ENCODE measurements at regions not wholly inside any gene's neighbourhood (a gene's known extent, or its start where the extent isn't known, plus 50 kb on each side); places are given as distances from the start of the nearest gene placed in this dataset.

DNA sequence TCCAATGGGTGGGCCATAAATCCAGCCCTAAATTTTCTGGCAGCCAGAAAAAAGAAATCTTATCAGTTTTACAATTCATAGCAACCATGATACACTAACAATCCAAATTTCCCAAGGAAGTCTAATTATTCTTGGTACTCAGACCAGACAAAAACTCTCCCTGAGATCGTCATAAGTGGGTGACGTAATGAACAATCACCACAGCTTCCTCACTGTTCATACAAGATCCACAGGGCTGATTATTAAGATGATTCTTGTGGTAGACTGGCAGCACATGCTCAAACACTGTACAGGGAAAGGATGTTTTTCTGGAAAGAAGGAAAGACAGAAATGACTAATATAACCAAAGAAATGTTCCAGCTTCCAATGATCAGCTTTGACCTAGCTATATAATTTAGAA, 178.3 kb upstream of the CRIM1 start:
- ChIA-PET CTCF (interaction anchor here (0.7 kb wide), 1 partner anchor 404 kb away, joined by 3 read pairs; no protein-coding TSS in a partner anchor), SMC1A (ENCODE audit: uncharacterized antibody, unreplicated experiment) (interaction anchor here (0.7 kb wide), 1 partner anchor 838 kb away, joined by 3 read pairs; no protein-coding TSS in a partner anchor), POLR2A (no interaction called here), RAD21 (ENCODE audit: unreplicated experiment) (no interaction called here)
- no peaks in the 10 kb centered on the region for H3K27me3 ChIP-seq (replicated peaks in 1 of 2; ENCODE audit: control insufficient read depth in 2 of 2, insufficient read depth in 2 of 2, low read length in 1 of 2)
- H2AFZ ChIP-seq (ENCODE audit: control insufficient read depth, low read depth, low read length): no peak overlapping the region
- DNase-seq (ENCODE audit: low read depth, low spot score) (no peak), FAIRE-seq (no peak), ATAC-seq (no peak)
- no peak overlapping the region for H3K27ac ChIP-seq (ENCODE audit: control insufficient read depth, insufficient read depth)
- H3K4me1 ChIP-seq (ENCODE audit: control insufficient read depth, insufficient read depth, low read length): no peaks in the 10 kb centered on the region
- intact Hi-C loops (cut with micrococcal nuclease; ENCODE audit: unreplicated experiment): no loop called here
- no peaks in the 10 kb centered on the region for H3K36me3 ChIP-seq (ENCODE audit: control insufficient read depth in 2 of 2, insufficient read depth in 2 of 2, low read length in 1 of 2)
- H3K9ac ChIP-seq (ENCODE audit: control insufficient read depth, insufficient read depth, low read length): no peak overlapping the region
- in situ Hi-C loops (cut with MboI): no loop called here
- H3K4me3 ChIP-seq: no peak overlapping the region
- 16% methylated on average over 2 of the region's 2 CpGs for WGBS (ENCODE audit: insufficient coverage, insufficient replicate concordance, low lambda C conversion rate, missing lambda C conversion rate)
- no peak overlapping the region for H3K4me2 ChIP-seq (ENCODE audit: control insufficient read depth, insufficient read depth)
- H3K9me3 ChIP-seq (replicated peaks; ENCODE audit: control insufficient read depth, insufficient read depth, low read length): no peaks in the 10 kb centered on the region
- H4K20me1 ChIP-seq (ENCODE audit: control insufficient read depth, insufficient read depth): no peaks in the 10 kb centered on the region
- BruUV-seq (replicated peaks): no TSS peak
- no peaks in the 10 kb centered on the region for H3K79me2 ChIP-seq (ENCODE audit: control insufficient read depth, insufficient read depth, low read length)
- TF ChIP-seq ESRRA (IDR thresholded peaks at IDR 0.05; ENCODE audit: low read length) (no peak), JUND (IDR thresholded peaks at IDR 0.05; ENCODE audit: low read depth, low read length) (no peak), PML (IDR thresholded peaks at IDR 0.05; ENCODE audit: low read length) (no peak)
- TF ChIP-seq, protein P1, sequence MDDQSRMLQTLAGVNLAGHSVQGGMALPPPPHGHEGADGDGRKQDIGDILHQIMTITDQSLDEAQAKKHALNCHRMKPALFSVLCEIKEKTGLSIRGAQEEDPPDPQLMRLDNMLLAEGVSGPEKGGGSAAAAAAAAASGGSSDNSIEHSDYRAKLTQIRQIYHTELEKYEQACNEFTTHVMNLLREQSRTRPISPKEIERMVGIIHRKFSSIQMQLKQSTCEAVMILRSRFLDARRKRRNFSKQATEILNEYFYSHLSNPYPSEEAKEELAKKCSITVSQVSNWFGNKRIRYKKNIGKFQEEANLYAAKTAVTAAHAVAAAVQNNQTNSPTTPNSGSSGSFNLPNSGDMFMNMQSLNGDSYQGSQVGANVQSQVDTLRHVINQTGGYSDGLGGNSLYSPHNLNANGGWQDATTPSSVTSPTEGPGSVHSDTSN (IDR thresholded peaks at IDR 0.05; ENCODE audit: insufficient replicate concordance, low read depth, low read length): no peak
- TF ChIP-seq, protein P2, sequence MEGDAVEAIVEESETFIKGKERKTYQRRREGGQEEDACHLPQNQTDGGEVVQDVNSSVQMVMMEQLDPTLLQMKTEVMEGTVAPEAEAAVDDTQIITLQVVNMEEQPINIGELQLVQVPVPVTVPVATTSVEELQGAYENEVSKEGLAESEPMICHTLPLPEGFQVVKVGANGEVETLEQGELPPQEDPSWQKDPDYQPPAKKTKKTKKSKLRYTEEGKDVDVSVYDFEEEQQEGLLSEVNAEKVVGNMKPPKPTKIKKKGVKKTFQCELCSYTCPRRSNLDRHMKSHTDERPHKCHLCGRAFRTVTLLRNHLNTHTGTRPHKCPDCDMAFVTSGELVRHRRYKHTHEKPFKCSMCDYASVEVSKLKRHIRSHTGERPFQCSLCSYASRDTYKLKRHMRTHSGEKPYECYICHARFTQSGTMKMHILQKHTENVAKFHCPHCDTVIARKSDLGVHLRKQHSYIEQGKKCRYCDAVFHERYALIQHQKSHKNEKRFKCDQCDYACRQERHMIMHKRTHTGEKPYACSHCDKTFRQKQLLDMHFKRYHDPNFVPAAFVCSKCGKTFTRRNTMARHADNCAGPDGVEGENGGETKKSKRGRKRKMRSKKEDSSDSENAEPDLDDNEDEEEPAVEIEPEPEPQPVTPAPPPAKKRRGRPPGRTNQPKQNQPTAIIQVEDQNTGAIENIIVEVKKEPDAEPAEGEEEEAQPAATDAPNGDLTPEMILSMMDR (IDR thresholded peaks at IDR 0.05 in 2 of 3, conservative IDR thresholded peaks at IDR 0.05 in 1 of 3; ENCODE audit: control insufficient read depth in 2 of 3, extremely low read depth in 1 of 3, insufficient read depth in 1 of 3, low read depth in 3 of 3, low read length in 3 of 3): no peak
- TF ChIP-seq, protein P3, sequence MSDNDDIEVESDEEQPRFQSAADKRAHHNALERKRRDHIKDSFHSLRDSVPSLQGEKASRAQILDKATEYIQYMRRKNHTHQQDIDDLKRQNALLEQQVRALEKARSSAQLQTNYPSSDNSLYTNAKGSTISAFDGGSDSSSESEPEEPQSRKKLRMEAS (IDR thresholded peaks at IDR 0.05; ENCODE audit: low read depth, low read length): no peak
- TF ChIP-seq, protein P4, sequence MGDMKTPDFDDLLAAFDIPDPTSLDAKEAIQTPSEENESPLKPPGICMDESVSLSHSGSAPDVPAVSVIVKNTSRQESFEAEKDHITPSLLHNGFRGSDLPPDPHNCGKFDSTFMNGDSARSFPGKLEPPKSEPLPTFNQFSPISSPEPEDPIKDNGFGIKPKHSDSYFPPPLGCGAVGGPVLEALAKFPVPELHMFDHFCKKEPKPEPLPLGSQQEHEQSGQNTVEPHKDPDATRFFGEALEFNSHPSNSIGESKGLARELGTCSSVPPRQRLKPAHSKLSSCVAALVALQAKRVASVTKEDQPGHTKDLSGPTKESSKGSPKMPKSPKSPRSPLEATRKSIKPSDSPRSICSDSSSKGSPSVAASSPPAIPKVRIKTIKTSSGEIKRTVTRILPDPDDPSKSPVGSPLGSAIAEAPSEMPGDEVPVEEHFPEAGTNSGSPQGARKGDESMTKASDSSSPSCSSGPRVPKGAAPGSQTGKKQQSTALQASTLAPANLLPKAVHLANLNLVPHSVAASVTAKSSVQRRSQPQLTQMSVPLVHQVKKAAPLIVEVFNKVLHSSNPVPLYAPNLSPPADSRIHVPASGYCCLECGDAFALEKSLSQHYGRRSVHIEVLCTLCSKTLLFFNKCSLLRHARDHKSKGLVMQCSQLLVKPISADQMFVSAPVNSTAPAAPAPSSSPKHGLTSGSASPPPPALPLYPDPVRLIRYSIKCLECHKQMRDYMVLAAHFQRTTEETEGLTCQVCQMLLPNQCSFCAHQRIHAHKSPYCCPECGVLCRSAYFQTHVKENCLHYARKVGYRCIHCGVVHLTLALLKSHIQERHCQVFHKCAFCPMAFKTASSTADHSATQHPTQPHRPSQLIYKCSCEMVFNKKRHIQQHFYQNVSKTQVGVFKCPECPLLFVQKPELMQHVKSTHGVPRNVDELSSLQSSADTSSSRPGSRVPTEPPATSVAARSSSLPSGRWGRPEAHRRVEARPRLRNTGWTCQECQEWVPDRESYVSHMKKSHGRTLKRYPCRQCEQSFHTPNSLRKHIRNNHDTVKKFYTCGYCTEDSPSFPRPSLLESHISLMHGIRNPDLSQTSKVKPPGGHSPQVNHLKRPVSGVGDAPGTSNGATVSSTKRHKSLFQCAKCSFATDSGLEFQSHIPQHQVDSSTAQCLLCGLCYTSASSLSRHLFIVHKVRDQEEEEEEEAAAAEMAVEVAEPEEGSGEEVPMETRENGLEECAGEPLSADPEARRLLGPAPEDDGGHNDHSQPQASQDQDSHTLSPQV (IDR thresholded peaks at IDR 0.05): no peak
- TF ChIP-seq, protein P5, sequence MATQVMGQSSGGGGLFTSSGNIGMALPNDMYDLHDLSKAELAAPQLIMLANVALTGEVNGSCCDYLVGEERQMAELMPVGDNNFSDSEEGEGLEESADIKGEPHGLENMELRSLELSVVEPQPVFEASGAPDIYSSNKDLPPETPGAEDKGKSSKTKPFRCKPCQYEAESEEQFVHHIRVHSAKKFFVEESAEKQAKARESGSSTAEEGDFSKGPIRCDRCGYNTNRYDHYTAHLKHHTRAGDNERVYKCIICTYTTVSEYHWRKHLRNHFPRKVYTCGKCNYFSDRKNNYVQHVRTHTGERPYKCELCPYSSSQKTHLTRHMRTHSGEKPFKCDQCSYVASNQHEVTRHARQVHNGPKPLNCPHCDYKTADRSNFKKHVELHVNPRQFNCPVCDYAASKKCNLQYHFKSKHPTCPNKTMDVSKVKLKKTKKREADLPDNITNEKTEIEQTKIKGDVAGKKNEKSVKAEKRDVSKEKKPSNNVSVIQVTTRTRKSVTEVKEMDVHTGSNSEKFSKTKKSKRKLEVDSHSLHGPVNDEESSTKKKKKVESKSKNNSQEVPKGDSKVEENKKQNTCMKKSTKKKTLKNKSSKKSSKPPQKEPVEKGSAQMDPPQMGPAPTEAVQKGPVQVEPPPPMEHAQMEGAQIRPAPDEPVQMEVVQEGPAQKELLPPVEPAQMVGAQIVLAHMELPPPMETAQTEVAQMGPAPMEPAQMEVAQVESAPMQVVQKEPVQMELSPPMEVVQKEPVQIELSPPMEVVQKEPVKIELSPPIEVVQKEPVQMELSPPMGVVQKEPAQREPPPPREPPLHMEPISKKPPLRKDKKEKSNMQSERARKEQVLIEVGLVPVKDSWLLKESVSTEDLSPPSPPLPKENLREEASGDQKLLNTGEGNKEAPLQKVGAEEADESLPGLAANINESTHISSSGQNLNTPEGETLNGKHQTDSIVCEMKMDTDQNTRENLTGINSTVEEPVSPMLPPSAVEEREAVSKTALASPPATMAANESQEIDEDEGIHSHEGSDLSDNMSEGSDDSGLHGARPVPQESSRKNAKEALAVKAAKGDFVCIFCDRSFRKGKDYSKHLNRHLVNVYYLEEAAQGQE (IDR thresholded peaks at IDR 0.05; ENCODE audit: low read depth, low read length): no peak
- TF ChIP-seq, protein P6, sequence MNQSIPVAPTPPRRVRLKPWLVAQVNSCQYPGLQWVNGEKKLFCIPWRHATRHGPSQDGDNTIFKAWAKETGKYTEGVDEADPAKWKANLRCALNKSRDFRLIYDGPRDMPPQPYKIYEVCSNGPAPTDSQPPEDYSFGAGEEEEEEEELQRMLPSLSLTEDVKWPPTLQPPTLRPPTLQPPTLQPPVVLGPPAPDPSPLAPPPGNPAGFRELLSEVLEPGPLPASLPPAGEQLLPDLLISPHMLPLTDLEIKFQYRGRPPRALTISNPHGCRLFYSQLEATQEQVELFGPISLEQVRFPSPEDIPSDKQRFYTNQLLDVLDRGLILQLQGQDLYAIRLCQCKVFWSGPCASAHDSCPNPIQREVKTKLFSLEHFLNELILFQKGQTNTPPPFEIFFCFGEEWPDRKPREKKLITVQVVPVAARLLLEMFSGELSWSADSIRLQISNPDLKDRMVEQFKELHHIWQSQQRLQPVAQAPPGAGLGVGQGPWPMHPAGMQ (IDR thresholded peaks at IDR 0.05; ENCODE audit: borderline replicate concordance): no peak

All from GM12878 (cell line).